OCI-LY1 (cell line): ENCODE measurements at regions not wholly inside any gene's neighbourhood (a gene's known extent, or its start where the extent isn't known, plus 50 kb on each side); places are given as distances from the start of the nearest gene placed in this dataset.

ENCODE experiments used
- H2AFZ ChIP-seq: fragments of 200-600 bp; sonication (generic), shearing (Covaris generic); 2 replicates; pipeline ENCODE4 v1.6.0; 2014; ENCODE audit warnings: antibody characterized with exemption, mild to moderate bottlenecking, low read length
- H3F3A ChIP-seq: fragments of 200-600 bp; sonication (generic), shearing (Covaris generic); 2 replicates; pipeline ENCODE4 v1.6.0; 2014; ENCODE audit warnings: mild to moderate bottlenecking, antibody characterized with exemption, low read length, moderate library complexity; ENCODE audit not compliant: insufficient read depth
- H3K27ac ChIP-seq: fragments of 200-600 bp; sonication (generic); 2 replicates; pipeline ENCODE4 v1.5.1; 2014; ENCODE audit warnings: low read length, mixed run types, mild to moderate bottlenecking, low read depth; ENCODE audit not compliant: poor library complexity, severe bottlenecking
- H3K27me3 ChIP-seq: fragments of 200-600 bp; sonication (generic); 2 replicates; pipeline ENCODE4 v1.6.0; 2014; ENCODE audit warnings: antibody characterized with exemption, mild to moderate bottlenecking, low read length, moderate library complexity; ENCODE audit not compliant: insufficient read depth
- H3K36me3 ChIP-seq: fragments of 200-600 bp; sonication (generic); 2 replicates; pipeline ENCODE4 v1.6.1; 2014; ENCODE audit warnings: mild to moderate bottlenecking, antibody characterized with exemption, low read length, moderate library complexity, mixed read lengths; ENCODE audit not compliant: insufficient read depth
- H3K4me1 ChIP-seq: fragments of 200-600 bp; sonication (generic); 2 replicates; pipeline ENCODE4 v1.5.1; 2014; ENCODE audit warnings: mild to moderate bottlenecking, low read length, moderate library complexity; ENCODE audit not compliant: insufficient read depth, severe bottlenecking
- H3K4me2 ChIP-seq: fragments of 200-600 bp; sonication (generic), shearing (Covaris generic); 2 replicates; pipeline ENCODE4 v1.6.1; 2014; ENCODE audit warnings: low read length
- H3K4me3 ChIP-seq: fragments of 200-600 bp; sonication (generic); 2 replicates; pipeline ENCODE4 v1.5.1; 2014; ENCODE audit warnings: low read length, low read depth, mild to moderate bottlenecking, mixed read lengths; ENCODE audit not compliant: poor library complexity, severe bottlenecking
- H3K79me2 ChIP-seq: fragments of 200-600 bp; shearing (Covaris generic); 2 replicates; pipeline ENCODE4 v1.6.1; 2016; ENCODE audit warnings: mixed run types, low read length, mixed read lengths; ENCODE audit not compliant: insufficient read depth
- H3K9ac ChIP-seq: fragments of 200-600 bp; sonication (generic), shearing (Covaris generic); 2 replicates; pipeline ENCODE4 v1.6.1; 2014; ENCODE audit warnings: mild to moderate bottlenecking, low read length, mixed read lengths
- H3K9me2 ChIP-seq: fragments of 200-600 bp; sonication (generic), shearing (Covaris generic); 2 replicates; pipeline ENCODE4 v1.6.1; 2014; ENCODE audit warnings: low read depth, mild to moderate bottlenecking, low read length, mixed read lengths
- H3K9me3 ChIP-seq: fragments of 200-600 bp; shearing (Covaris generic); 2 replicates; pipeline ENCODE4 v1.6.1; 2014; ENCODE audit warnings: low read length, mixed read lengths
- H4K20me1 ChIP-seq: fragments of 200-600 bp; sonication (generic), shearing (Covaris generic); 2 replicates; pipeline ENCODE4 v1.6.0; 2016; ENCODE audit warnings: mild to moderate bottlenecking, low read length; ENCODE audit not compliant: insufficient read depth
- CTCF ChIP-seq: fragments of 200-600 bp; sonication (generic), shearing (Covaris generic); IDR thresholded peaks from 2 replicates; pipeline ENCODE4 v1.5.1; 2017; ENCODE audit warnings: mild to moderate bottlenecking, antibody characterized with exemption, low read length, moderate library complexity, mixed read lengths
- EZH2 ChIP-seq: fragments of 200-600 bp; sonication (generic), shearing (Covaris generic); IDR thresholded peaks from 2 replicates; pipeline ENCODE4 v1.8.0; 2017; ENCODE audit warnings: borderline replicate concordance, mixed run types, mild to moderate bottlenecking, antibody characterized with exemption, low read length, moderate library complexity, mixed read lengths

- no peaks in the 10 kb centered on the region for H3K9me2 ChIP-seq
- no peak overlapping the region for H3K4me3 ChIP-seq
- H3K9me3 ChIP-seq, result 0 out of 2 replicates have a peak, but pooled peaks cover 3% of the 10 kb centered on the region
- no peak overlapping the region for H3K4me2 ChIP-seq
- no peaks in the 10 kb centered on the region for H3K79me2 ChIP-seq
- no peak for TF ChIP-seq EZH2
- TF ChIP-seq CTCF, result no peak
- no peaks in the 10 kb centered on the region for H4K20me1 ChIP-seq
- H3K36me3 ChIP-seq, result no peaks in the 10 kb centered on the region
- H3K4me1 ChIP-seq, result no peaks in the 10 kb centered on the region
- no peak overlapping the region for H2AFZ ChIP-seq
- no peak overlapping the region for H3K27ac ChIP-seq
- no peaks in the 10 kb centered on the region; the same call in 1 of the 2 replicates for H3K27me3 ChIP-seq
- H3F3A ChIP-seq, result no peaks in the 10 kb centered on the region
- no peak overlapping the region for H3K9ac ChIP-seq
Measured at GRCh38 chr3:72153477-72154314, 368.7 kb upstream of the PROK2 start.

GRCh38 chr3:72152551-72153476, 367.9 kb upstream of the PROK2 start:
- no peak overlapping the region for H3K4me3 ChIP-seq

More at GRCh38 chr3:72152551-72153476, 367.9 kb upstream of the PROK2 start:
- no peak overlapping the region for H2AFZ ChIP-seq
- H3K36me3 ChIP-seq, result no peaks in the 10 kb centered on the region
- H3K27ac ChIP-seq, result no peak overlapping the region
- H3K9me3 ChIP-seq, result 0 out of 2 replicates have a peak, but pooled peaks cover 3% of the 10 kb centered on the region
- H3K27me3 ChIP-seq, result no peaks in the 10 kb centered on the region; the same call in 1 of the 2 replicates
- no peak for TF ChIP-seq CTCF
- no peak for TF ChIP-seq EZH2
- H3K9me2 ChIP-seq, result no peaks in the 10 kb centered on the region
- no peaks in the 10 kb centered on the region for H3K4me1 ChIP-seq
- no peak overlapping the region for H3K9ac ChIP-seq
- H3F3A ChIP-seq, result no peaks in the 10 kb centered on the region
- H4K20me1 ChIP-seq, result no peaks in the 10 kb centered on the region
- H3K79me2 ChIP-seq, result no peaks in the 10 kb centered on the region
- H3K4me2 ChIP-seq, result no peak overlapping the region
